ENCODE measurements at regions not wholly inside any gene's neighbourhood (a gene's known extent, or its start where the extent isn't known, plus 50 kb on each side); places are given as distances from the start of the nearest gene placed in this dataset.

- TF ChIP-seq CTCF (IDR thresholded peaks at IDR 0.05) (no peak), POLR2A (IDR thresholded peaks at IDR 0.05) (no peak)
These were observed 260.0 kb upstream of the ID2 start for GRCh38 chr2:8421658-8422449.

All from heart left ventricle (tissue), 13 donors.